ENCODE measurements at regions not wholly inside any gene's neighbourhood (a gene's known extent, or its start where the extent isn't known, plus 50 kb on each side); places are given as distances from the start of the nearest gene placed in this dataset.

GRCh38 chr2:118190474-118190873 is 102.2 kb downstream of the INSIG2 start:
- Histone ChIP-seq H3K27ac (no peak overlapping the region), H3K36me3 (no peaks in the 10 kb centered on the region), H3K27me3 (no peaks in the 10 kb centered on the region), H3K4me1 (ENCODE audit: low read depth) (no peaks in the 10 kb centered on the region), H3K4me3 (no peak overlapping the region), H3K9me3 (ENCODE audit: low read depth) (no peaks in the 10 kb centered on the region)
- DNase-seq (ENCODE audit: low read depth in 1 of 2, low spot score in 1 of 2), result no peak
- no peak for TF ChIP-seq CTCF (IDR thresholded peaks at IDR 0.05; ENCODE audit: low read depth, low read length)

- peaks cover 16% of the 10 kb centered on the region for H3K4me1 ChIP-seq (ENCODE audit: low read depth)
- H3K27me3 ChIP-seq, result no peaks in the 10 kb centered on the region
- H3K9me3 ChIP-seq (ENCODE audit: low read depth), result no peaks in the 10 kb centered on the region
- no peak for TF ChIP-seq CTCF (IDR thresholded peaks at IDR 0.05; ENCODE audit: low read depth, low read length)
- peak overlapping the region; percentile 98 for H3K27ac ChIP-seq
- H3K4me3 ChIP-seq, result peak overlapping the region; percentile 47
- no peak for DNase-seq (ENCODE audit: low read depth in 1 of 2, low spot score in 1 of 2)
- no peaks in the 10 kb centered on the region for H3K36me3 ChIP-seq
Measured at GRCh38 chr2:118186858-118187254, 98.6 kb downstream of the INSIG2 start.

GRCh38 chr2:118186110-118186857 is 98.0 kb downstream of the INSIG2 start:
- H3K4me1 ChIP-seq (ENCODE audit: low read depth), result peaks cover 16% of the 10 kb centered on the region
- H3K9me3 ChIP-seq (ENCODE audit: low read depth), result no peaks in the 10 kb centered on the region
- H3K4me3 ChIP-seq, result peak overlapping the region; percentile 47
- no peak for TF ChIP-seq CTCF (IDR thresholded peaks at IDR 0.05; ENCODE audit: low read depth, low read length)
- no peaks in the 10 kb centered on the region for H3K36me3 ChIP-seq
- no peaks in the 10 kb centered on the region for H3K27me3 ChIP-seq
- peak; percentile 90 to 92 for DNase-seq (ENCODE audit: low read depth in 1 of 2, low spot score in 1 of 2)
- peak overlapping the region; percentile 98 for H3K27ac ChIP-seq

- H3K36me3 ChIP-seq, result no peaks in the 10 kb centered on the region
- peak; percentile 42 to 76 for DNase-seq (ENCODE audit: low read depth in 1 of 2, low spot score in 1 of 2)
- peaks cover 16% of the 10 kb centered on the region for H3K4me1 ChIP-seq (ENCODE audit: low read depth)
- H3K9me3 ChIP-seq (ENCODE audit: low read depth), result no peaks in the 10 kb centered on the region
- peak overlapping the region; percentile 47 for H3K4me3 ChIP-seq
- no peak for TF ChIP-seq CTCF (IDR thresholded peaks at IDR 0.05; ENCODE audit: low read depth, low read length)
- H3K27me3 ChIP-seq, result no peaks in the 10 kb centered on the region
- H3K27ac ChIP-seq, result peak overlapping the region; percentile 98
Measured at GRCh38 chr2:118185210-118186109, 97.2 kb downstream of the INSIG2 start.

GRCh38 chr2:118183381-118183780 is 95.1 kb downstream of the INSIG2 start:
- Histone ChIP-seq H3K9me3 (ENCODE audit: low read depth) (no peaks in the 10 kb centered on the region), H3K4me1 (ENCODE audit: low read depth) (peaks cover 16% of the 10 kb centered on the region), H3K4me3 (no peak overlapping the region), H3K27me3 (no peaks in the 10 kb centered on the region), H3K36me3 (no peaks in the 10 kb centered on the region), H3K27ac (no peak overlapping the region)
- DNase-seq (ENCODE audit: low read depth in 1 of 2, low spot score in 1 of 2), result no peak
- TF ChIP-seq CTCF (IDR thresholded peaks at IDR 0.05; ENCODE audit: low read depth, low read length), result no peak
